NCI-H524 treated with DMSO at 0.1 percent for 48 hours (cell line): ENCODE measurements at regions not wholly inside any gene's neighbourhood (a gene's known extent, or its start where the extent isn't known, plus 50 kb on each side); places are given as distances from the start of the nearest gene placed in this dataset.
"Not testable (repeated sequence)": the region's sequence is repeated elsewhere in the genome, so short reads cannot be mapped to it uniquely, and the experiment has no call there.

ENCODE experiments used
- DNase-seq: peaks from one replicate; lab custom pipeline; 2025; lab: John Stamatoyannopoulos, UW

DNA sequence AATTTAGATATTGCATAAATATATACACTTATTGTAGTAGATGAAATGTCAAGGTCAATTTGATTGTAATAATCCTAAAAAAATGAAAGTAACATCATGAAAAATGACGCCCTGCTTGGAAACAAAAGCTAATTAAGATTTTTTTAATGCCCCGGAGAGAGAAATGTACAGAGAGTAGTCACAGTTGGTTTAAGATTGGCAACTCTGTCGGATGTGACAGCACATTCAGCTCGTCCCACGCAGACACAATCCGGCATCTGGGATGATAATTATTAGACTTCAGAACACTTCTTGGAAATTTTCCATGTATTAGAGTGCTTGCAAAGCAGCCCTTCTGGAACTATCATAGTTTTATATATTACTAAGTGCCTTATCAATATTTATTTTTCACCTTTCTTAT, 478.0 kb downstream of the PDHA2 start:
- no peak for DNase-seq

DNA sequence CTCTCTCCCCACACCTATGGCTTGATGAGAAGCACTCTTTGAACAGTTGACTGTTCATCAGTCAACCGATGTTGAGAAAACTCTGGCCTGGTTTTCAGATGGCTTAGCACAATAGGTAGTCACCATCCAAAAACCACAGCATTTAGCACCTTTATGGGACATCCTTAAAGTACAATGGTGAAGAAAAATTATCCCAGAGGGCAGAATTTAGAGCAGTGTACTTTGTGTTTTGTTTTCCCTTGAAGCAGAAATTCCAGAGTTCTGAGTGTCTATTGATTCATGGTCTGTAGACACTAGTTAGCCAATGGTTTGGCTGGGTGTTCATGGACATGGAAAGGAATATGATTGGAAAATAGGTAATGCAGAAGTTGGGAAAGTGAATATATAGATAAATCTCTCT, 487.0 kb downstream of the PDHA2 start:
- no peak for DNase-seq

DNA sequence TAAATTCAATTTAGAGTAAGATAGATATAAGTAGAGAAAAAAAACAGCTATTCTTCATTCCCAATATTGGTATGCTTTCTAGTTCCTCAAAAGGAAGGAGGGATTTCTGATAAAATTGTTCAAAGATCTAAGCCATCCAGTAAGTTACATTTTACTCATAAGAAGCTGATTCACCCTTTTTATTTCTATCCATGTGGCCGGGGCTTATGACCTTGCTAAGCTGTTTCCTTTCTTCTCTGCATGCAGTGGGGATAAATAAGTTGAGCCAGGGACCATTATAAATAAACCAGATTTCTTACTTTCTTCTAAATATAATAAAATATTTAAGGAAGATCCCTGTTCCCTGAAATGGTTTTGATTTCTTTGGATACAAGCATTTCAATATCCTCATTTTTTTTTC, 502.3 kb downstream of the PDHA2 start:
- no peak for DNase-seq

DNA sequence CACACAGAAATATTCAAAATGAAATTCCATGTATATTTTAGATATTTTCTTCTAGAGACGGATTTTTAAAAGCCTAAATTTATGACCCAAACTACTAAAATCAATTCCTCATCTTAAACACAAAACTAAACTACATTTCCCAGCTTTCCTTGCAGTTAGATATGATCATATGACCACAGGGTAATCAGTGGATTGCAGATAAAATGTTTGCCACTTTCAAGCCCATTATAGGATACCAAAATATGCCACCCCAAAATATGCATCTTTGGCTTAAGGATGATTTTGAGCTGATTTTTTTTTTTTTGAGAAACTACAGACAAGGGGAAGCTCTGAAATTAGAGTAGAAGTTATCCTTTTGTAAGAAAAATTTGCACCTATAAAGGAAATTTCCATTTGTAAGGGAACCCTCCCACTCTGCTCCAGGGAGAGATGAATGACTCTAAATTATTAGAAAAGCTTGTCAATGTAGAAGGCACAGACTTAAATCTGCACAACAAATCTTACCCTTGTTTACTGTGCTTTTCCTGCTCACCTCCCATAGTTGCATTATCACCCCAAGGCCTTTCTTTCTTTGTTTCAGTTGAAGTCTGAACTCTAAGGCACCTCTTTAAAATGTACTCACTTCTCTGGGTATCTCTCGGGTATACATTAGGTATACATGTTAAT, 503.0 kb downstream of the PDHA2 start:
- no peak for DNase-seq

DNA sequence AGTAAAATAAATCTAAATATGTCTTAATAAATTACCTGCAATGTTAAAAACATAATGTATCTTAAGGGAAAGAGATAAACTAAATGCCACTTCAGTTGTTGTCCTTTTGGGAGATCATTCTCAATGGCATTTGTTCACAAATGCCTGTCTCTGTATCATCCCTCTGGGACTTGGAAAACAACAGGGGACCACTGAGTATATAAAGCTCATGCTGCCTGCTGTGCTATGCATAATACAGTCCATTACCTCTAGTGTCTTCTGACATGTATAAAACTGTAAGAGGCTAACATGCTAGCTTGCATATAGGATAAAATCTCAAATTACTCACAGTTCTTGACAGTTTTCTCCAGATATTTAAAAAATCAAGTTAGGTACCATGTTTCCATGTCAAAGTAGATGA, 503.9 kb downstream of the PDHA2 start:
- no peak for DNase-seq

DNA sequence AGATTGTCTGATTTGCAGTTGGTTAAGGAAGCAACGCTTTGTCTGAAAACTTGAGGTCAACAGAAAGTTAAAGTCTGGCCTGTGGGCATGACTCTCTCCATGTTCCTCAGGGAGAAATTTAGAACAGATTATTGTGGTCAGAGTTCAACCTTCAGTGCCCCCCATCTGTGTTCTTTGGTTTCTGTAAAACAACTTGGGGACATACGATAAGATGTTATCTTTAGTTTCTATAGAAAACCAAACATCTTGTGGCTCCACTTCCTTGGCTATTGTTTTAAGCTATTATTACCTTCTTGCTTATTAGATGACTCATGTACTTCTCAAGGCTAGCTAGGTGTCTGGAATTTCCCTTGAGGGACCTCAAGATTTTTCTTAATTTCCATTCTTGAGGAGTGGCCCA, 507.7 kb downstream of the PDHA2 start:
- no peak for DNase-seq

DNA sequence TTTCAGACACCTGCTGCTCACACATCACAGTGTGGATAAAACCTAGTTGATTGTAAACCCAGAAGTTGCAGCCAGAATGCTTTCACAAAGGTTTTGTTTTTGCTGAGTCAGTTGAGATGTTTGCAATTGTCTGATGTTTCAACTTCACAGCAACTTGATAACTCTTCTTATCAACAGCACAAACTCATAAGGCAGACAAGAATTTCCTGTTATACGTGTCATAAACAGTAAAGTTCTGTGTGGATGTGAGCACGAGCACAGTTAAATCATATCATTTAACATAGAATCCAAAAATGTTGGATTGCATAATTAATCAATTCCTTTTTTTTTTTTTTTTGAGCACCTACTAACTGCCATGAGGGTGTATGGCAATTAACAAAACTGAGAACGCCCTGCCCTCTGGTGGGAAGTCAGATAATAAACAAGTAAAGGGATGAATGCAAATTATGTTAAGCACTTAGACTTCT, 512.2 kb downstream of the PDHA2 start:
- no peak for DNase-seq

DNA sequence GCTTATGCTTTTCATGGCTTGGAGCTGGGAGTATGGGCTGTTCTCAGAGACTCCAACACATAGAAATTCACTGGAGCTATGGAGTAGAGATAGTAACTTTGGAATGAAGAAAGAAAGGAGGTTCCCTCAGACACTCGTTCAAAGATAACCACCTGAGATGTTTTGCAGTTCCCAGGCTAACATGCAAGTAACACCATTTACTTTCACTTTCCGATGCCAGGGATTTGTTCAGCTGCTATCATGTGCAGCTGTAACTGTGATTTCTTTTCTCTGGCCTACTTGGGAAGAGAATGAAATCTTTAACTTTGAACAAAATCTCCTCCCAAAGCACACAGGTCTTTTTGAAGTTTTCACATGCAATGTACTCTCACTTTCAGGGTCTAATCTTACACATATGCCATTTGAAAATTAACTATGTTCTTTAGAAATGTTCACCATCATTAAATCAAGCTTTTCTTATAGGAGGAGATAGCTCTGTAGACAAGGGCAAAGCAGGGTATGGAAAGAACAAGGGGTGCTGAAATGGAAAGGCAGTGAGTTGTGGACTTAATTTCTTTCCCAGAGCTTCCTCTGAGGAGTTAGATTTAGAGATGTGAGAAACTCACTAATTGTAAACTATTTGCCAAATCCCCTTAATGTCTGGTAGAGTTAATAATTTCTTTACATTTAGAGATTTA, 514.3 kb downstream of the PDHA2 start:
- DNase-seq = no peak

DNA sequence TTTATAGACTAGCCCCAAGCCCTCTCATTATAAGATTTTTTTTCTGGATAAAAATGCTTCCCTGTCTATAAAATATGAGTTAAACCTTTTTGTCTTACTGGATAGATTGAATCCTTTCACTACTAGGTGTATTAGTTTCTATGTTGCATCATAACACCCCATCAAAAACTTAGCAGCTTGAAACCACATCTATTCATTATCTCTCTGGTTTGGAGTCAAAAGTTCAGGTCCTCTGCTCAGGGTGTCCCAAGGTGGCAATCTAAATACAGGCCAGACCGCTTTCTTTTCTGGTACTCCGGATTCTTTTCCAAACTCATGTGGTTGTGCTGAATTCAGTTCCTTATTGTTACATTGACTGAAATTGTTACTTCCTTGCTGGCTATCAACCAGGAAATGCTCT, 515.5 kb downstream of the PDHA2 start:
- DNase-seq = no peak

DNA sequence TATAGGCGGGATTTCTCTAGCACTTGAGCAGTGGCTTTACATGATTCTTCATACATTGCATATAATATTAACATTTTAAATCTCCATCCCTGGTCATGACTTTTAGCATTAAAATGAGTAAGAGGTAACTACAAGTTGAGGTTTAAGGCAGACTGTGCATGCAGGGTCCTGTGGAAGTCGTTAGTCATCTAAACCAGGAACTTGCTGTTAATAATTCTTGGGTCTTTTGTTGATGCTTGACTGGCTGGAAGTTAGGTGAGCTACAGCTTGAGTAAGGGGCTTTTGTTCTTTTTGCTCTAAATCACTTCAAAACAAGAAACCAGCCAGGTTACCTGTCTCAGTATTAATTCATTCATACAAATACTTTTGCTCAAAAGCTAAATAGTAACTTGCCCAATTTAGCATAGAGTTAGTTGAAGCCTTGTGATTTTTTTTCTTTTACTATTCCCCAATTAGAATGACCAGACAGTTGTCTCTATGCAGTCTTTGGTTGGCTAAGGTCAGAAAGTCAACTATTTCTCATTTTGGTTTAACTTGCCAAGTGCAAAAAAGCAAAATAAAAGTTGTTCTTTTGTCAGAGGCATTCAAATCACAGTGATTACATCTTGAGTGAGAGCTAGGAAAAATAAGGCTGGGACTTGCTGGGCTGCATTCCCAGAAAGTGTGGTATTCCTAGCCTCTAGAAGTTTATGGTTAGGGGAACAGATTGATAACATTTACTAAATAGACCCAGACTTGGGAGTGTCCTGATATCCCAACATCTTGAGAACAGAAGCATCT, 516.9 kb downstream of the PDHA2 start:
- DNase-seq = no peak

DNA sequence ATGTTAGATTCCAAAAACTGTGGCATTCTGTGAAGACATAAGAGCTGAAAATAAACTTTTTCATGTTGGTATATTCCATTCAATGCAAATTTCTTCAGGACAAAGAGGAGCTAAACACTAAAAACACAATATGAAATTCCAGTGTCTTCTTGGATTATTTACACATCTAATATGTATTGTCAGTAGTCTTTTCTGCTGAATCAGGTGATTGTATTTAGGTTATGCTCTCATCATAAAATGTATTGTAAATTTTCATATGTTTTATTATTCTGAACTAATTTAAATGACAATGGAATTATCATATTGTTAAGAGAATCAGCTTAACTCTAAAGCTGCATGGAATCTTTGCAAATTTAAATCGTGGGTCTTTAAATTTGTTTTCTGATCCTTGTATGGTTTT, 526.7 kb downstream of the PDHA2 start:
- no peak for DNase-seq

DNA sequence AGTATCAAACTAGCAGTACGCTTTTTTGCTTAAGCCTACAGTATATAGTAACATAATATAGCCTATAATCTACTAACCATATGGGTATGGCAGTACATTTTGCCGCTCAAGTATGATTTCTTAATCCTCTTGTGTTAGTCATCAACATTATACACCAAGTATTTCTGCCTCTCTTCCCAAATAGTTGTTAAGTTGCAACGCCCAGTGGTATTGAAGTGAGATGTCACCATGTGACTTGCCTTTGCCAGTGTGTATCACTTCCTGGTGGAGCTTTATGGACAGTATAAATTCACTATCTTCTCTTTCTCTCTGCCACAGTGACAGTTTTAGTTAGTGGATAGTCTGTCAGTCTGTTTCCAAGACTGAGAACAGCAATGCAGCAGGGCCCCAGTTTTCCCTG, 535.5 kb downstream of the PDHA2 start:
- DNase-seq = peak; percentile 57

DNA sequence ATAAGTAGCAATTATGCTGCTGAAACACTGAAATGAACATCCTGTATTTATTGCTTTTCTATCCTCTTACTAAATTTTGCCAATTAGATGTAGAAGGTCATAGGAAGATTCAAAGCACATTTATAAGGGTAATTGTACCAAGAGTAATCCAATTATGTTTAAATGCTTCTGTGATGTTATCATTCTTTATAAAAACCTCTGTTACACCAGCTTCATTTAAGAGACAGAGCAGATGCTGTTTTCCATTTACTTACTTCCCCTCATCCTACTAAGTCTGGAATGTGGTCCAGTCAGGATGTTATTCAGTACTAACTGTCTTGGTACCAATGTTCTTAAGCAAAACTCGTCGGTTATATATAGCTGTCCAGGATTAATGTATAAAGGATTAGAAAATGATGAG, 539.6 kb downstream of the PDHA2 start:
- no peak for DNase-seq

DNA sequence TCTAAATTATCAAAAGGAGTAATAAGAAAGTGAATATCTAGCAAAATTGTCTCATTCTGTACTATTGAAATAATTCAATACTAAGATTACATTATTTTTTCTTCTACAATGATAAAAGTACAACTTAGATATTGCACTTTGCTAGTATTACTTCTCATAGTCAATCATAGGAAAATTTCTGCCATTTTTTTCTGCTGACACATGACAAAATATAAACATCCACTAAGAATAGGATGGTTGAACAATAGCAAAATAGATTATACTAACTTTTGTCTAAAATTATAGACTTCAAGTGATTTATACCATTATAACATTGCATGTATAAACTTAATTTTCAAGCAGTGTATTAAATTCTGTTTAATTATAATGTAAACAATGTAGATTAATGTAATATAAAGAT, 540.2 kb downstream of the PDHA2 start:
- DNase-seq = no peak

DNA sequence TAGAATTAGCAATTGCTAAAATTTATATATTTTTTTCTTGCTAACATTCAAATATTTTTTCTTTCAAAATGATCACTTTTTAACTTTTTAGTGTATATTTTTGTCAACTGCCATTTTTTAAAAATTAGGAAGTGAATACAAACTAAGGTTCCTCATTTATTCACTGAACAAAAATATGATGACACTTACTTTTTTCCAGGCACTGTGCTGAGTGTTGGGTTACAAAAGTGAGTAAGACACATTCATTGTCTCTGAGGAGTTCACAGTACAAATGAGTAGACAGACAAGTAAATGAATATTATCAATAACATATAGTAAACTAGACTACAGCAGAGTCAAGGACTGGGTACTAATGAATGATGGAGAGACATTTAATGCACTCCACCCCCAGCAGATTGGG, 543.5 kb downstream of the PDHA2 start:
- DNase-seq = no peak

DNA sequence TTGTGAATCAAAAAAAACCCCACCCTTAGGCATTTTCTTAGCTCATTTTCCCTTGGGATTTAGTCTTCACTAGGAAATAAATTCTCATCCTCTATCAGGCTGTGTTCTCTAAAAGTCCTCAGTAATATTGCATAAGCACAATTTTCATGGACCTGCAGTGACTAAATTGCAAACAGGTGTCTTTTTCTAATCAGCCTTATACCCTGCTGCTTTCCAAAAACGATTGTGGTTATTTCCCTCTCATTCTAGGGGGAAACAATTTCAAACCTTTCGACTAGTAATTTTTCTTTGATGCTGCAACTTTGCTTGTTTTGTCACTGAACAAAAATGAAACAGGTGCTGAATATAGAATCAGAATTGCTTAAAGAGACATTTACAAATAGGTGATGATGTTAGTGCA, 549.9 kb downstream of the PDHA2 start:
- DNase-seq = no peak

DNA sequence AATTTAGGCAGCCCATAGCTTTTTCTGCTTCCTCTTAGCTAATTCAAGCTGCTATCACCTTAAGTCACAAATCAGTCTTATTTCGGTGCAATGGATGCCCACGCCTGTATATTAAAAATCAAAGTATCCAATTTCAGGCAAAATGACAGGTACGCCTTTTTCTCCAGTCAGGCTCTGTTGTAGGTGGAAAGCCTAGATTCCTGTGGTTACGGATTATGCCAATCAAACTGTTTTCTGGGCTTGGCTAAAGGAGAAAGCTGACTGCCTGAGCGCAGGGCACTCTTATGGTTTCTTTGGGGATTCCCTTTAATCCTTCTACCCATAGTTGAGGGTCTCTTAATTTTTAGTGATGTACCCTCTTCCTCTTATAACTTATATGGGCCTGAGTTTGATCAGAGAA, 550.5 kb downstream of the PDHA2 start:
- no peak for DNase-seq

DNA sequence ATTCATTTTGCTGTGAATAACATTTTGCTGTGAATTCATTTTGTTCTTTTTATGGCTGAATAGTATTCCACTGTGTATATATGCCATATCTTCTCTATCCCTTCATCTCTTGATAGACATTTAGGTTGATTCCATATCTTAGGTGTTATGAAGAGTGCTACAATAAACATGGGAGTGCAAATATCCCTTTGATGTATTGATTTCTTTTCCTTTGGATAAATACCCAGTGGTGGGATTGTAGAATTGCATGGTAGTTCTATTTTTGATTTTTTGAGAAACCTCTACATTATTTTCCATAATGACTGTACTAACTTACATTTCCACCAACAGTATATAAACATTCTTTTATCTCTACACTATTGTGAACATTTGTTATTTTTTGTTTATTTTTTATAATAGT, 555.9 kb downstream of the PDHA2 start:
- DNase-seq = no peak

DNA sequence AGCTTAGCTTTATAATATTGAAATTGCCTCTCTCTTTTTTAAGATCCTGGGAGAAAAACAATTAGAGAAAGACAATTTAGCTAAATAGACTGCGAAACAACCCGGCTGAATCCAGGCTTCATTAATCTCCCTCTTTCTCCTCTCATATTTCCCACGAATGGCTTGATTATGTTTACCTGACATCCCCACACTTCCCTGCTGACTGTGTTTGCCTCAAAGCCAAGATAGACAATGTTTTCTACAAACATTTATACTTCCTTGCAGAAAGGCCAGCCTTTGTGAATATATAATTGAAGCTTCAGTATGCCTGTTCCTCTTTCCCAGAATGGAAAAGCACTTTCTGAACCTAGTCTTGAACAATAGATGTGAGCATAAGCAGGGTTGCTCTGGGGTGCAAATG, 566.8 kb downstream of the PDHA2 start:
- no peak for DNase-seq

DNA sequence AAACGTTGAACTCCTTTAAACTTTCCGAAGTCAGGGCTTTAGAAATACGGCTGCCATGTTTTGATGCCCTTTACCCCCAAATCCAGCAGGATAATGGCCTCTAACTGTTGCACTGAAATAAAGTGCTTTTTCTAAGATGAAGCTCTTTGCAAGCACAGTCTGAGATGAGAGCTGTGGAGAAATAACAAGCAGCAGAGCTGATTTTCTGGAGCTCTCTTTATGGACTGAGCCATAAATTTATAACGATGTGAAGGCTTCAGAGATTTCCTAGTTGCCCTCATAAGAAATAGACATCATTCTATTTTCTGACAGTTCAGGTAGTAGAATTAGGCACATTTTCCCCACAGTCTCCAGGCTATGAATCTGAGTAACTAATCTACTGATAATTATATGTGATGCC, 567.3 kb downstream of the PDHA2 start:
- no peak for DNase-seq

DNA sequence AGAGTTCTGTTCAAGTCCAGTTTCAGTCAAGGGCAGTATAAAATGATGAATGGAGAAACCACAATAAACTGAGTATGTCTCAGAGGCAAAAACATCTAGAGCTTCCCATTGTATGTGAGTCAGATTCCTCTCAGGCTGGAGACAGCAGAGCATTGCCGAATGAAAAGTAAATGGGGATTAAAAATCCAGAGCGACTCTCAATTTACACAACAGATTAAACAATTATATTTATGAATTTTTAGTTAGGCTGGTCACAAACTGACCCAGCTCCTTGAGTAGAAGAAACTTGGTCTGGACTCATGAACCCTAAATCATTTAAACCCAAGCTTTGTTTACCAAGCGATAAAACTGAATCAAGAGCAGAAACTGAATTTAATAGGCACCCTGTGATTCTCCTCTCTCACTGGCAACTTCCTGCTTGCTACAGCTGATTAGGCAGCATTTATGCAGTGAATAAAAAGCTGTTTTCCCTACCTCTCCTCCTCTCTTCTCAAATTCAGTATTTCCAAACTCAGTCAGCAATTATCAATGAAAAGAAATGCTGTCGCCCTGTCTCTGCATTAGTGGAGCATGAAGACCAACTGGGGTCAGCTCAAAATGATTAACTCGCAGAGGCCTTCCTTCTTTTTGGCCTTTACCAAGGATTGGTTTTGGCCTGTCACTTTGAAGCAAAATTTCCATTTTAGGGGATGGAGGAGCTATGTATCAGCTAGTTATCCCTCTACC, 568.0 kb downstream of the PDHA2 start:
- no peak for DNase-seq

DNA sequence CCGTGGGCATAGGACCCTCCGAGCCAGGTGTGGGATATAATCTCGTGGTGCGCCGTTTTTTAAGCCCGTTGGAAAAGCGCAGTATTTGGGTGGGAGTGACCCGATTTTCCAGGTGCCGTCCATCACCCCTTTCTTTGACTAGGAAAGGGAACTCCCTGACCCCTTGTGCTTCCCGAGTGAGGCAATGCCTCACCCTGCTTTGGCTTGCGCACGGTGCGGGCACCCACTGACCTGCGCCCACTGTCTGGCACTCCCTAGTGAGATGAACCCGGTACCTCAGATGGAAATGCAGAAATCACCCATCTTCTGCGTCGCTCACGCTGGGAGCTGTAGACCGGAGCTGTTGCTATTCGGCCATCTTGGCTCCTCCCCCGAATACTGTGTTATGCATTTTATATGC, 575.0 kb downstream of the PDHA2 start:
- DNase-seq = not testable (repeated sequence)

DNA sequence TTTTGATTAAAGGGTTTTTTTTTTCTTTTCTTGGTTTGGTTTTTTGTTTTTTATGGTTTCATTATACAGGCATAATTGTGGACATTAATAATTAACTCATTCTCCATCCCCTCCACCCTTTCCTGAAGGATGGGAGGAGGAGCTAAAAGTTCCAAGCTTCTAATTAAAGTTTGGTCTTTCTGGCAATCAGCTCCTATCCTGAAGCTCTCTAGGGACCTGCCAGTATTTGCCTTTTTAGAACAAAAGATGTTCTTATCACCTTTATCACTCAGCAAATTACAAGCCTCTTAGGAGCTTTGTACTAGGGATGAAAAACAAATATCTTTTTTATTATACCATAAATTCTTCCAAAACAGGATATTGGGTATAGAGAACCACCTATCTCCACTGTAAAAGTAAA, 589.8 kb downstream of the PDHA2 start:
- no peak for DNase-seq
